ENCODE measurements at regions not wholly inside any gene's neighbourhood (a gene's known extent, or its start where the extent isn't known, plus 50 kb on each side); places are given as distances from the start of the nearest gene placed in this dataset.
A peak's percentile ranks its signal among the peaks of the same experiment; 100 is the strongest.

GRCh38 chr2:111709321-111709720, 174.7 kb downstream of the ANAPC1 start:
- Histone ChIP-seq H3K4me1 (peaks cover 0 to 19% (median 10%) of the 10 kb centered on the region in 4 donors), H3K36me3 (no peaks in the 10 kb centered on the region), H3K27me3 (no peaks in the 10 kb centered on the region), H3K4me3 (no peak overlapping the region), H3K27ac (no peak overlapping the region), H3K9me3 (no peaks in the 10 kb centered on the region)
- no peak for TF ChIP-seq CTCF (IDR thresholded peaks at IDR 0.05)
- no peak for DNase-seq
- intact Hi-C loops (cut with DNase I; ENCODE audit: low total_unique reads) = loop anchor here (10.0 kb wide), 1 partner anchor 595 kb away; no protein-coding TSS in a partner anchor

GRCh38 chr2:111710085-111710484, 173.9 kb downstream of the ANAPC1 start:
- H3K9me3 ChIP-seq = no peaks in the 10 kb centered on the region
- no peaks in the 10 kb centered on the region for H3K27me3 ChIP-seq
- no peak for DNase-seq
- H3K27ac ChIP-seq = peak overlapping the region in 1 of 2 donors; percentile 6
- H3K4me1 ChIP-seq = peaks cover 0 to 17% (median 10%) of the 10 kb centered on the region in 4 donors
- no peaks in the 10 kb centered on the region for H3K36me3 ChIP-seq
- TF ChIP-seq CTCF (IDR thresholded peaks at IDR 0.05) = no peak
- intact Hi-C loops (cut with DNase I; ENCODE audit: low total_unique reads) = no loop called here
- no peak overlapping the region for H3K4me3 ChIP-seq

- intact Hi-C loops (cut with DNase I; ENCODE audit: low total_unique reads) = no loop called here
- H3K36me3 ChIP-seq = no peaks in the 10 kb centered on the region
- peaks cover 0 to 13% (median 9%) of the 10 kb centered on the region in 4 donors for H3K4me1 ChIP-seq
- TF ChIP-seq CTCF (IDR thresholded peaks at IDR 0.05) = no peak
- no peaks in the 10 kb centered on the region for H3K9me3 ChIP-seq
- no peak overlapping the region for H3K4me3 ChIP-seq
- no peaks in the 10 kb centered on the region for H3K27me3 ChIP-seq
- no peak overlapping the region for H3K27ac ChIP-seq
- no peak for DNase-seq
Measured at GRCh38 chr2:111710613-111711012, 173.4 kb downstream of the ANAPC1 start.

- Histone ChIP-seq H3K27ac (no peak overlapping the region), H3K4me1 (peaks cover 0 to 13% (median 8%) of the 10 kb centered on the region in 4 donors), H3K4me3 (no peak overlapping the region), H3K36me3 (no peaks in the 10 kb centered on the region), H3K27me3 (no peaks in the 10 kb centered on the region), H3K9me3 (no peaks in the 10 kb centered on the region)
- no peak for TF ChIP-seq CTCF (IDR thresholded peaks at IDR 0.05)
- DNase-seq = no peak
- intact Hi-C loops (cut with DNase I; ENCODE audit: low total_unique reads) = no loop called here
Measured at GRCh38 chr2:111711270-111711669, 172.7 kb downstream of the ANAPC1 start.

- no peak for DNase-seq
- H3K27ac ChIP-seq = no peak overlapping the region
- H3K36me3 ChIP-seq = no peaks in the 10 kb centered on the region
- TF ChIP-seq CTCF (IDR thresholded peaks at IDR 0.05) = no peak
- no peaks in the 10 kb centered on the region for H3K27me3 ChIP-seq
- no peaks in the 10 kb centered on the region for H3K9me3 ChIP-seq
- H3K4me3 ChIP-seq = no peak overlapping the region
- intact Hi-C loops (cut with DNase I; ENCODE audit: low total_unique reads) = no loop called here
- peaks cover 0 to 13% (median 8%) of the 10 kb centered on the region in 4 donors for H3K4me1 ChIP-seq
Measured at GRCh38 chr2:111712361-111712760, 171.6 kb downstream of the ANAPC1 start.

- Histone ChIP-seq H3K27ac (no peak overlapping the region), H3K27me3 (no peaks in the 10 kb centered on the region), H3K4me1 (peaks cover 0 to 13% (median 8%) of the 10 kb centered on the region in 4 donors), H3K4me3 (no peak overlapping the region), H3K36me3 (no peaks in the 10 kb centered on the region), H3K9me3 (no peaks in the 10 kb centered on the region)
- intact Hi-C loops (cut with DNase I; ENCODE audit: low total_unique reads) = no loop called here
- no peak for TF ChIP-seq CTCF (IDR thresholded peaks at IDR 0.05)
- no peak for DNase-seq
Measured at GRCh38 chr2:111712940-111713515, 171.0 kb downstream of the ANAPC1 start.

All from tibial artery (tissue), 4 donors.